ENCODE measurements at regions not wholly inside any gene's neighbourhood (a gene's known extent, or its start where the extent isn't known, plus 50 kb on each side); places are given as distances from the start of the nearest gene placed in this dataset.

GRCh38 chr2:778731-779350, 101.6 kb upstream of the TMEM18 start:
- DNase-seq, result no peak

GRCh38 chr2:777546-777945, 100.3 kb upstream of the TMEM18 start:
- DNase-seq, result no peak

- DNase-seq, result no peak
Observed at GRCh38 chr2:777051-777450, 99.8 kb upstream of the TMEM18 start.

- DNase-seq, result no peak
Observed at GRCh38 chr2:776487-776886, 99.3 kb upstream of the TMEM18 start.

GRCh38 chr2:776038-776437, 98.8 kb upstream of the TMEM18 start:
- no peak for DNase-seq

- no peak for DNase-seq
Observed at GRCh38 chr2:774436-774835, 97.2 kb upstream of the TMEM18 start.

- no peak for DNase-seq
Observed at GRCh38 chr2:773256-774160, 96.3 kb upstream of the TMEM18 start.

GRCh38 chr2:771538-771937, 94.3 kb upstream of the TMEM18 start:
- DNase-seq, result no peak

GRCh38 chr2:770776-771175, 93.6 kb upstream of the TMEM18 start:
- DNase-seq, result no peak

GRCh38 chr2:769771-770170, 92.6 kb upstream of the TMEM18 start:
- DNase-seq, result no peak

- DNase-seq, result no peak
Observed at GRCh38 chr2:768451-768850, 91.2 kb upstream of the TMEM18 start.

GRCh38 chr2:767944-768343, 90.7 kb upstream of the TMEM18 start:
- DNase-seq, result no peak

- DNase-seq, result peak; percentile 29
Observed at GRCh38 chr2:767440-767839, 90.2 kb upstream of the TMEM18 start.

- DNase-seq, result no peak
Observed at GRCh38 chr2:766255-766654, 89.0 kb upstream of the TMEM18 start.

GRCh38 chr2:765369-765768, 88.2 kb upstream of the TMEM18 start:
- no peak for DNase-seq

- DNase-seq, result no peak
Observed at GRCh38 chr2:763766-764525, 86.7 kb upstream of the TMEM18 start.

- no peak for DNase-seq
Observed at GRCh38 chr2:762646-763045, 85.4 kb upstream of the TMEM18 start.

GRCh38 chr2:761384-761783, 84.2 kb upstream of the TMEM18 start:
- no peak for DNase-seq

- DNase-seq, result no peak
Observed at GRCh38 chr2:760001-760400, 82.8 kb upstream of the TMEM18 start.

- DNase-seq, result no peak
Observed at GRCh38 chr2:758073-758820, 81.0 kb upstream of the TMEM18 start.

GRCh38 chr2:753123-753522, 75.9 kb upstream of the TMEM18 start:
- no peak for DNase-seq

GRCh38 chr2:751474-751873, 74.3 kb upstream of the TMEM18 start:
- DNase-seq, result no peak

- no peak for DNase-seq
Observed at GRCh38 chr2:750628-751027, 73.4 kb upstream of the TMEM18 start.

Measured in activated CD8-positive, alpha-beta memory T cell treated with anti-CD3 and anti-CD28 coated beads, Interleukin-2, amount 50 U/mL, for 4 hours (primary cell).